HG03469 (cell line): ENCODE measurements at regions not wholly inside any gene's neighbourhood (a gene's known extent, or its start where the extent isn't known, plus 50 kb on each side); places are given as distances from the start of the nearest gene placed in this dataset.
"Not testable (repeated sequence)": the region's sequence is repeated elsewhere in the genome, so short reads cannot be mapped to it uniquely, and the experiment has no call there.

Source experiments
- ATAC-seq: cut with Tn5 transposase; IDR thresholded peaks from one replicate; pipeline ENCODE4 v1.9.1; 2021; ENCODE audit warnings: mild to moderate bottlenecking, moderate library complexity, moderate number of reproducible peaks; ENCODE audit not compliant: unreplicated experiment

DNA sequence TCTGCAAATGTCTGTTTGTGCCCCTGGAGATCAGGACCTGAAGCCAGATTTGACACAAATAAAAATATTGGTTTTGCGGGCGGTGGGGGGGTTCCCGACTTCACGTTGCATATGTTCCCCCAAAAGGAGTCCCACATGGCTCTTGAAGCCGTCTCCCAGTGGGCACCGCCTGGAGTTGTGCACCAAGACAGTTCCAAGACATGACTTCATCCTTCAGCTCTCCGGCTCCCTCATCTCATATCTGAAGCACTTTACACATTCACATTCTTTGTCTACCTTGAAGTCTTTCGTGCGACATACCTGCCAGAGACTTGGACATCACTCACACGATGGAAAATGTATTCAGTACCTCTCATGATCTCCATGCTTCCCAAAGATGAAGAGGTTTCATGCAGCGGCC lies 362.8 kb upstream of the FOXK1 start:
- no peak for ATAC-seq

DNA sequence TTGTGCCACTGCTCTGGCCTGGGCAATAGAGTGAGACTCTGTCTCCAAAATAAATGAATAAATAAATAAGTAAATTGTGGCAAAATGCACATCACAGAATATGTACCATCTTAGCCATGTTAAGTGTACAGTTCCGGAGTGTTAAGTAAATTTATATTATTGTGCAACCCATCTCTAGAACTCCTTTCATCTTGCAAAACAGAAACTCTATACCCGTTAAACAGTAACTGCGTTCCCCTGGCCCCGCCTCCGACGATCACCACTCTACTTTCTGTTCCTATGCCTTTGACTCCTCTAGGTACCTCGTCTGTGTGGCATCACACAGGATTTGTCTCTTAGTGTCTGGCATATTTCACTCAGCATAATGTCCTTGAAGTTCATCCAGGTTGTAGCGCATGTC lies 356.4 kb upstream of the FOXK1 start:
- no peak for ATAC-seq

DNA sequence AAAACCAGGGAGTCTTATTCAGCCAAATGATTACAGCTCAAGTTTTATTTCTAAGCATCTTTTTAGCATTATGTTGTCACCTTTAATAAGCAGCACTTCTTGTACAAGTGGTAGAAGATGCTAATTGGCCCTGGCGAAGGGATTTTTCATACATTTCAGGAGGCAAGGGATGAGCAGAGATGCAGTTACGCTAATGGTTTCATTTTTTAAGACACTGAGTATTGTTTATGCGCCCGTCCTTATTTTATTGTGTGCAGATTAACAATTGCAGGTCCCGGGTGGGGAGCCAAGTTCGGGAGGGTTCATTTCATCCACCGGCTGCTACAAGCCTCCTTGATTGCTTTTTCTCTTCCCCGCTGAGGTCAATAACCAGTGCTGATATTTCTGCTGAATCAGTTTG lies 350.4 kb upstream of the FOXK1 start:
- ATAC-seq = no peak

DNA sequence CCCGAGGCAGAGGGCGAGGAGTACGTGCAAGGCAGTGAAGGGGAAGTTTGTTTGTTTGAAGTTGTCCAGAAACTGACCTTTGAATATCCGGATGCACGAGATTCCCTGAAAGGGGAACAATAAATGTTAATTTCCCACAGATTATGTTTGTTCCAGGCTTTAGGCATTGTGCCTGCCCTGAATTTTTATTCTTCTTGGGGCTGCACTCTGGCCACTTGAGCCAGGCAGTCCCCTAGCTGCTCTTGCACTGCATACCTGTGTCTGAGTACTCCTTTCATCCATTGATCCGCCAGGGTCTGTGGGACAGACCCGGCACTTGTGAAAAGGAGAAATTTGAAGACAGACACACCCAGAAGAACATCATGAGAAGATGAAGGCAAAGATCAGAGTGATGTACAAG lies 343.5 kb upstream of the FOXK1 start:
- ATAC-seq = no peak

DNA sequence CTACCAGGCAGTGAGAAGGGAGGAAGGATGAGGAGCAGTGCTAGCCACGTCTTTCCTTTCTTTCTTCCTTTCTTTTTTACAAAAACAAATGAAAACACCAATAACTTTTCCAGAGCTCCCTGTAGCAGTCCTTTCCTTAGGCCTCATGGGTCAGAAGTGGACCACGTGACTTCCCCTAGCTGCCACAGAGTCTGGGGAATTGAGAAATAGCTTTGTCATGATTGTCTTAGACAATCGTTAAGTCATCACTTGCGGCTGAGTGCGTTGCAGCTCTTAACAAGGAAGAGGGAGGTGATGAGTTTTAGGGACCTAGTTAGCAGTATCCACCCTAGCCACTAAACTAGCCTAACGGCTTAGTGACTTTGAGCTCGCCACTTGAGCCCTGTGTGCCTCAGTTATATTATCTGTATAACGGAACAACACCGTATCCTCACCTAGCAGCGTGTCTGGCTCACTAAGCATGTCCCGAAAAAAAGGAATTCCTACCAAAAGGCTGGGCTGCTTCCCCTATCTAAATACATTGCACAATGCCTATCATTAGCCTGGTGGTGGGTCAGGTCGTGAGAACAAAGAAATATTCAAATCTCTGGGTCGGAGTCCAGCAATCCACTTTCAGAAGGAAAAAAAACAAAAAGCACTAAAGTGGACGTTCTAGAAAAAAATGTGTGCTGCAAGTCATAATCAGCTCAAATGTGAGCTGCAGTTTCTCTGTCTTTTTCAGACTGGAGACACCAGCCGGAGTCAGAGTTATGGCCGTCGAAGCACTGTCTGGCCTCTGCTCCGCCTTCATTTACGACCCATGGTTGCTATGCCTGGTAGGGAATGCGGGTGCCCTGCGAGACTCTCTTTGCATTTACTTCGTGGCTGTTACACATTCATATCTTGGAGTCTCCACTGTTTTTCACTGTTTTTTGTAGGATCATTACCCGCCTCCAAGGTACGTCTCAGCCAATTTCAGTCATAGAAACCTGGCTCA lies 338.5 kb upstream of the FOXK1 start:
- ATAC-seq = no peak

DNA sequence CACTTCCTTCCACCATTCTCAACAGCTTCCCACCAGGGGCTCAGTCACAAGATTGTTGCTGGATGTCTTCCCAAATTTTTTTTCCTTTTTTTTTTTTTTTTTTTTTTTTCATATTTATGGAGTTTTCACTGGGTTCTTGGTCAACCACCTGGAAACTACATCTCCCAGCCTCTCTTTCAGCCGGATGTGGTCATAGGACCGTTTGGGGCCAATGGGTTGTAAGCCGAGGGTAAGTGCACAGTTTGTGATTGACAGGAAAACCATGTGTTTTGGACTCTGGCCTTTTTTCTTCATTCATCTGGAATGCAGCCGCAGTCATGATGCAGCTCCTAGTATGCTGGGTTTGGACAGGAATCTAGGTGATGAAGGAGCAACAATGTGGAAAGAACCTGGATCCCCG lies 337.1 kb upstream of the FOXK1 start:
- ATAC-seq = no peak

DNA sequence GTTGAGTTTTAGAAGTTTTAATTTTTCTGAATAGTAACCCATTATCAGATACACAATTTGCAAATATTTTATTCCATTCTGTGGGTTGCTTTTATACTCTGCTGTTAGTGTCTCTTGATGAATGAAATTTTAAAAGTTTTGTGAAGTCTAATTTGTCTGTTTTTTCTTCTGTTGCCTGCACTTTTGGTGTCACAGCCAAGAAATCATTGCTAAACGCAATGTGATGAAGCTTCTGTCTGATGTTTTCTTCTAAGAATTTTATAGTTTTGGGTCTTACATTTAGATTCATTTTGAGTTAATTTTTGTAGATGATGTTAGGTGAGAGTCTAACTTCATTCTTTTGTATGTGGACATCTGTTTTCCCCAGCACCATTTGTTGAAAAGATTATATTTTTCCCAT lies 330.0 kb upstream of the FOXK1 start:
- ATAC-seq = no peak

DNA sequence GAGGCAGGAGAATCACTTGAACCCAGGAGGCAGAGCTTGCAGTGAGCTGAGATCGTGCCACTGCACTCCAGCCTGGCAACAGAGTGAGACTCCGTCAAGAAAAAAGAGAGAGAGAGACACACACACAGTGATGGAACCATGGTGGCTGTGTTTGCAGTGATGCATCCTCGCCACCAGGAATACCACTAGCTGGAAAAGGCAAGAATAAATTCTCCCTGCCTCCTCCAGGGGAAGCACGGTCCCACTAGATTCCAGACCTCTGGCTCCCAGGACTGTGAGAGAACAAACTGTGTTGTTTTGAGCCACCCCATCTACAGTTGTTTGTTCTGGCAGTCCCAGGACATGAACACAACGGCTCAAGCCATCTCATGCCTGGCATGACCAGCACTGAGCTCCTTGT lies 320.3 kb upstream of the FOXK1 start:
- no peak for ATAC-seq

DNA sequence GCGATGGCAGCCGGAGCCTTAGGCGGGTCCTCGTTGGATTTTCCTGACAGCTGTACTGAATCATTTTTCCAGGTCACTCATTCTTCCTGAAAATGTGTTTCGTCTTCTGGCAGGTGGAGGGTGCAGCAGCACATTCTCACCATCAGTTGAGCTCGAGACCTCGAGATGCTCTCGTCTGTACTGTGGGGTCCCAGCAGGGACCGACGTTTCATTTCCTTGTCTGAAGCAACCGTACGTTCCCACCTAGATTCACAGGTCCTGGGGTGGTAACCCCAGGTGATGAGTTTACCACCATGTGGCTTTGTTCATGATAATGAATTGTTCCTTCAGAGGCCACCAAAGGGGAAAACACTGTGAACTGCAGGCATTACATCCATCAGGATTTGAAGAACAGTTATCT lies 298.5 kb upstream of the FOXK1 start:
- ATAC-seq = no peak

DNA sequence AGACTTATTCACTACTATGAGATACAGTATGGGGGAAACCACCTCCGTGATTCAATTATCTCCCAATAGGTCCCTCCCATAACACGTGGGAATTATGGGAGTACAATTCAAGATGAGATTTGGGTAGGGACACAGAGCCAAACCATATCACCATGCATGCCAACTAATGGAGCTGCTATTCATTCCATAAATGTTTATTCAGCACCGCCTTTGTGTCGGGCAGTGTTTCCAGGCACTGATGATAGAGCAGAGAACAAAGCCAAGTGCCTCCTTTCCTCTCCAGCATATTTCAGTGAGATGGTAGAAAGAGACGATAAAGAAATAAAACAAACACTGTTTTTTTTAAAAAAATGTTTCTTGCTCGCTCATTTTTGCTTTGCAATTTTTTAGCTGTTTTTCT lies 295.9 kb upstream of the FOXK1 start:
- ATAC-seq = no peak

DNA sequence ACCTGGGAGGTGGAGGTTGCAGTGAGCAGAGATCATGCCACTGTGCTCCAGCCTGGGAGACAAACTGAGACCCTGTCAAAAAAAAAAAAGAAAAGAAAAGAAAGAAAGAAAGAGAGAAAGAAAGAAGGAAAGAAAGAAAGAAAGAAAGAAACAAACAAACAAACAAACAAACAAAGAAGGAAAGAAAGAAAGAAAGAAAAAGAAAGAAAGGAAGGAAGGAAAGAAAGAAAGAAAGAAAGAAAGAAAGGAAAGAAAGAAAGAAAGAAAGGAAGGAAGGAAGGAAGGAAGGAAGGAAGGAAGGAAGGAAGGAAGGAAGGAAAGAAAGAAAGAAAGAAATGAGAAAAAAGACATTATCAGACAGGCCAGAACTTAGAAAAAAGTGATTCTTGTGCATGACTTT lies 291.0 kb upstream of the FOXK1 start:
- not testable (repeated sequence) for ATAC-seq

DNA sequence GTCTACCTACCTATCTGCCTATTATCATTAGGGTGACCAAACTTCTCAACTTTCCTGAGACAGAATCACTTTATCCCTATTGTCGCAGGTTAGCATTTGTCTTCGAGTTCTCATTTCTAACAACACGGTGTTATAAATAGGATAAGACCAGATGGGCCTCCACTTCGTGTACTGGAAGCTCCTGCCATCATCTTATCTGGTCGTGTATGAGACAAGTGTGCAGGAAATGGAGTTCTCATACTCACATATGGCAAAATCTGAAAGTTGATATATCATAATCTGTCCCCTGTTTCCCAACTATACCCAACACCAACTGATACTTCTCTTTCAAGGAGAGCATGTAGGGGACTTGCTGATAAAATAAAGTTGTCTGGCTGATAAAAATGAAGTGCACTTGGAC lies 287.4 kb upstream of the FOXK1 start:
- no peak for ATAC-seq

DNA sequence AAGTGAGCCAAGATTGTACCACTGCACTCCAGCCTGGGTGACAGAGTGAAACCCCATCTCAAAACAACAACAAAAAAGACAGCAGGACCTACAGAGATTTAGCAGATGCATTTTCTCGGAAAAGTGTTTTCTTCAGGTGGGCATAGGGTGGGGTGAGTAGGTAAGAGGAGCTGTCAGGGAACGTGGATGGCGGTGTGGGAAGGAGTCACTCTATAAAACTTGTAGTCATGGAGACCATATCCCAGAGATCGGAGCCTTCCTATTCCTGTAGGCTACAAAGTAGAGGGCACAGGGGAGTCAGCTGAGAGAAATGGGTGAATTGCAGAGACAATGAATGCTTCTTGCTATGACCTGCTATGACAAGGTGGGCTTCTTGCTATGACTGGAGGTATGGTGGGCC lies 283.0 kb upstream of the FOXK1 start:
- ATAC-seq = no peak

DNA sequence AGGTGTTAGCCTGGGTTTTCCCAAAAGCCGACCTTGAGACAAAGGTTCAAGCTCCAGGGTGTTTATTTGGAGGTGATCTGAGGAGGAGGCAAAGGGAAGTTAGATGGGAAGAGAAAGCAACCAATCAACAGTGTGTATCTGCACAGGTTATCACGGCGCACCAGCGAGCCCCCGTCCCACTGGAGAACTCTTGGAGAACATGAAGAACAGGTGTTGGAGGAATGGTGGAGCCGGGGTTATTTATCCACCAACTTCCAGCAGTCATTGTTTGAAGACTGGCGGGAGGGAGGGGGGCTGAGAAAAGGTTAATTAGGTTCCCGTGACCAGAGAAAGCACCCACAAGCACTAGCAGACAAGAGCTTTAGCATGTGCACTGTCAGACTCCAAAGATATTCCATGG lies 282.5 kb upstream of the FOXK1 start:
- no peak for ATAC-seq

DNA sequence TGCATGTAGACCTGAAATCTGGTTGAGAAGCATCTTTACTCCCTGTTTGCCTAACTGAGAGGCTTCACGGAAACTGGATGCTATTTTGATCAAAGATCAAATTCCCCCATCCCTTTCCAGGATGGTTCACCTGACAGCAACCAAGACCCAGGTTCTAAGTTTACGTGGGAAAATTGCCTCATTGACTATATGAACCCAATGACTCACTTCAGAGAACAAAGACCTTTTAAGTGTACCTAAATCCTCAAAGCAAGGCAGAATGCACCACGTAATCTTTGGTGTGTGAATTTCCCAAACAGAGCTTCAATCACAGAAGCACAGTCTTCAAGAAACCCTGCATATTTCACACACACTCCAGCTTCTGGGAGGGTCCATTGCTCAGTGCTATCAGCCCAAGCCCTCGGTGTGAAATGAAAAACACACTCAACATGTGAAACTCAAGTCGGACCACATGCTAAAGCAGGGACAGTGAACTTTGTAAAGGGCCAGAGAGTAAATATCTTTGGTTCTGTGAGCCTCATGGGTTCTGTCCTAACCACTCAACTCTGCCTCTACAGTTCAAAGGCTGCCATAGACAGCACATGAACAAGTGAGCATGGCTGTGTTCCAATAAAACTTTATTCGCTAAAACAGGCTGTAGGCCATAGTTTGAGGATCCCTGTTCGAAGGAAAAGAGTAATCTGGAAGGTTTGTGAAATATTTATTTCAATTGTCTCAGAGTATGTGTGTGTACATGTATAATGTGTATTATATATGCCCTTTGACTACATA lies 275.6 kb upstream of the FOXK1 start:
- ATAC-seq = no peak

DNA sequence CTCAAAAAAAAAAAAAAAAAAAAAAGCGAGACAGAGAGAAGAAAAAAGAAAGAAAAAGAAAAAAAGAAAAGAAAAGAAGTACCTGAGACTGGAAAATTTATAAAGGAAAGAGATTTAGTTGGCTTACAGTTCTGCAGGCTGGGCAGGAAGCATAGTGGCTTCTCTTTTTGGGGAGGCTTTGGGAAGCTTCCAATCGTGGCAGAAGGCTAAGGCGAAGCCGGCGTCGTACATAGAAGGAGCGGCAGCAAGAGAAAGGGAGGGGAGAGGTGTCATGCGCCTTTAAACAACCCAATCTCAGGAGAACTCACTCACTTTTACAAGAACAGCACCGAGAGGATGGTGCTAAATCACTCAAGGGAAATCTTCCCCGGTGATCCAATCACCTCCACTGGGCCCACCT lies 272.1 kb upstream of the FOXK1 start:
- ATAC-seq = no peak

DNA sequence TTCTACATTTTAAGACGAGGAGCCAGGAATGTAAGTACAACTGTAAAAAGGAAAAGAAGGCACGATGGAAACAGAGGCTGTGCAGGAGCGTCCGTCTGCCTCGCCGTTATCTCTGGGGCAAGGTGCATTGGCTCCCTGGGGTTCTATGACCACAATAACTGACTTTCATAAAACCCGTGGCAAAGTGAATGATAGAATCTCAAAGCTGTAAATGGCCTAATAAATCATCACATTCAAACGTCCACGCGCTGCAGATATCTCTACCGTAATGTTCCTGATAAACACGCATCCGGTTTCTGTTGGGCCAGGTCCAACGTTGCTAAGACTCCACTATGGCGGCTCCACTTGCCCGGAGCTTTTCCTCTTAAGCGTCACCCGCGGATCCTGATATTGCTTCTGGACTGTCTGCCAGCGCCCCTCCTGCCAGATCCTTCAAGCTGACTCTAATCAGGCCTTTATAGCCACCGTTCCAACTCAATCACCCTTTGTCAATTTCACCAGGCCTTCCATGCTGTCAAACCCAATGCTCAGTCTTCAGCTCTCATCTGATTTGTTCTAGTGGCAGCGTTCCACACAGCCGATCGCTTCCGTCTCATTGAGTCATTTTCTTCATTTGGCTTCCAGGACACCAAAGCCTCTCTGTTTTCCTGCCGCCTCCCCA lies 265.6 kb upstream of the FOXK1 start:
- no peak for ATAC-seq

DNA sequence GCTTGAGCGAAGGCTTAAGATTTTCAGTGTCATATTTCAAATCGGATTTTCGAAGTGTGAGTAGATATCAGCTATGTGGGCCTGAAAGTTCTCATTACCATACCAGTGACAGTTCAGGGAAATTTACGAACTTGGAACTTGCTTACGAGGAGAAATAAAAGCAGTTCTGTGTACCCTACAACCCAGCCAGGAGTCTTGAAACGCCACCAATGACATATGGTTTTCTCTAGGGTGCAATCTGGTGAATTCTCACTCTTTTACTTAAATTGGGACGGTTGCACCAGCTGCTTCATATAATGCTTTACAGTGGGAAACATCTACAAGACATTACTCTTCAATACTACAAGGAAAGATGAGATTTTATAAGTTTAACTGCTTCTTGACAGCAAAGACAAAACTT lies 253.6 kb upstream of the FOXK1 start:
- no peak for ATAC-seq

DNA sequence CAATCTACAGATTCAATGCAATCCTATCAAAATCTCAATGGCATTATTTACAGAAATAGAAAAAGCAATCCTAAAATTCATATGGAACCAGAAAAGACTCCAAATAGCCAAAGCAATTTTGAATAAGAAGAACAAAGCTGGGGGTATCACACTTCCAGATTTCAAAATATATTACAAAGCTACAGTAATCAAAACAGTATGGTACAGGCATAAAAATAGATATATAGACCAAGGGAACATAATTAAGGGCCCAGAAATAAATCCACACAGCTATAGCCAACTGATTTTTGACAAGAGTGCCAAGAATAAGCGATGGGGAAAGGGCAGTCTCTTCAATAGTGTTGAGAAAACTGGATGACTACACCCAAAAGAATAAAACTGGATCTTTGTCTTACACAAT lies 251.9 kb upstream of the FOXK1 start:
- ATAC-seq = no peak

DNA sequence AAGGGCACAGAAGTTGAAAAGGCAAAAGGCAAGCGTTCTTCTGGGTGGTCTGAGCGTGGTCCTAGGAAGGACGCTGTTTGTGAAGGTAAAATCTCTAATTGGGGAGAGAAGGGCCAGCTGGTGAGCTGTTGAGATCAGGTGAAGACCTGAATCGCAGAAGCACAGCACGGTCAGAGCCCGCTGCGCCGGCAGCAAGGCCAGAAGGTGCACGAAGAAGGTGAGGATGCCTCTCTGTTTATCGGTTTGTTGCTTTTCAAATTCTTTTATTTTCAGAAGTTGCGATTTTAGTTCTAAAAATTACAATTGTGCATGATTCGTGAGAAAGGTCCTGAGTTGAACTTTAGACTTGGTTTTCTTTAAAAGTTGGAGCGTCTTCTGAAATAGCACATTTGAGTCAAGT lies 247.8 kb upstream of the FOXK1 start:
- no peak for ATAC-seq

DNA sequence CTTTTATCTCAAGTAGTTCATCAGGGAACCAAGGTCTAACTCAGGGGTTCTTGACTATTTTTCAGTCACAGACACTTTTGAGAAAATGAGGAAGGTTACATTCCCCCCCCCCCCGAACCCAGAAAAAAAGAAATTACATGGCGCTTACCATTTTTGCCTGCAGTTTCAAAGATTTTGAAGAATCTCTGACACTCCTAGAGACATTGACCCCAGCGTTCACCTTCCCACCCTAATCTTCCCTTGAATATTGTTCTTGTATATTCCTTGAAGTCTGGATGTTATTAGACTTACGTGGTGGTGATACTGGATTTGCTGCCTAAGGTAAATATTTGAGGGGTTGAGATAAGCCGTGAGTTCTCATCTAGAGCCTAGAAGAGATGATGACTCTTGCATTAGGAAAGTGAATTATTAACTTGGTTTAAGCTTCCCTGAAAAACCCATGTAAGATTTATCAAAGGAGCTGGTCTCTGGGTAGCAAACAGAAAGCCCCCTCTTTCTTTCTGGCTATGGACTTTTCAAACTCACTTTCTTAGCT lies 245.7 kb upstream of the FOXK1 start:
- ATAC-seq = no peak
